H1 (cell line): ENCODE measurements at regions not wholly inside any gene's neighbourhood (a gene's known extent, or its start where the extent isn't known, plus 50 kb on each side); places are given as distances from the start of the nearest gene placed in this dataset.

Experiments used
- CTCF ChIA-PET: fragments of 300-600 bp; sonication (Branson Sonifier 250); formaldehyde crosslinking; loops from one replicate; lab custom pipeline; 2021; ENCODE audit not compliant: partially characterized antibody; lab: Charles Lee
- POLR2A ChIA-PET: fragments of 300-600 bp; sonication (Branson Sonifier 250); formaldehyde crosslinking; loops from one replicate; lab custom pipeline; 2021; ENCODE audit warnings: inconsistent platforms; ENCODE audit not compliant: partially characterized antibody; lab: Charles Lee
- DNase-seq, 2 experiments: peaks; one replicate each; pipeline versions ENCODE4 v3.0.0 to v3.0.0-alpha.2; 2010 to 2022; ENCODE audit warnings: low spot score in 2 of 2, low read depth in 1 of 2, mixed read lengths in 1 of 2
- FAIRE-seq: peaks from 2 replicates; lab custom pipeline; 2011; peaks lifted over from hg19 to GRCh38; lab: Jason Lieb, UNC
- H2AFZ ChIP-seq: 2 replicates; pipeline ENCODE4 v1.8.1; 2012; ENCODE audit warnings: low read length, inconsistent platforms
- H2AK5ac ChIP-seq: 2 replicates; pipeline ENCODE4 v1.6.1; 2013; ENCODE audit warnings: low read depth, low read length
- H2BK120ac ChIP-seq: replicated peaks from 2 replicates; pipeline ENCODE3; 2013; ENCODE audit warnings: low read depth, low read length, inconsistent platforms
- H2BK12ac ChIP-seq: 2 replicates; pipeline ENCODE4 v1.6.1; 2013; ENCODE audit warnings: low read depth, low read length
- H2BK15ac ChIP-seq: 2 replicates; pipeline ENCODE4 v1.6.1; 2013; ENCODE audit warnings: low read length
- H2BK20ac ChIP-seq: 2 replicates; pipeline ENCODE4 v1.6.1; 2013; ENCODE audit warnings: low read length
- H2BK5ac ChIP-seq: 2 replicates; pipeline ENCODE4 v1.6.1; 2013; ENCODE audit warnings: low read depth, low read length
- H3K14ac ChIP-seq: 2 replicates; pipeline ENCODE4 v1.6.1; 2013; ENCODE audit warnings: inconsistent platforms; ENCODE audit not compliant: insufficient read length
- H3K18ac ChIP-seq: 2 replicates; pipeline ENCODE4 v1.6.1; 2013; ENCODE audit warnings: low read length; ENCODE audit errors: extremely low read depth
- H3K23ac ChIP-seq: 2 replicates; pipeline ENCODE4 v1.6.1; 2013; ENCODE audit warnings: inconsistent platforms; ENCODE audit not compliant: insufficient read length
- H3K23me2 ChIP-seq: 2 replicates; pipeline ENCODE4 v1.6.1; 2013; ENCODE audit warnings: low read depth, low read length
- H3K27ac ChIP-seq: 2 replicates; pipeline ENCODE4 v1.6.1; 2011; ENCODE audit warnings: low read depth, low read length, inconsistent platforms
- H3K27me3 ChIP-seq, 4 experiments: replicated peaks in 1 of 4; 1 replicate in 1 of 4; 2 replicates in 3 of 4; pipeline versions ENCODE4 v1.6.1 to v1.8.1; 2011 to 2013; ENCODE audit warnings: low read length in 3 of 4, mild to moderate bottlenecking in 3 of 4, inconsistent platforms in 2 of 4, mixed read lengths in 2 of 4, moderate library complexity in 1 of 4; ENCODE audit not compliant: control insufficient read depth in 3 of 4, insufficient read depth in 3 of 4; ENCODE audit errors: extremely low read depth in 1 of 4
- H3K36me3 ChIP-seq, 4 experiments: 2 replicates each; pipeline versions ENCODE4 v1.6.1 to v1.8.1; 2011 to 2013; ENCODE audit warnings: mild to moderate bottlenecking in 4 of 4, low read length in 3 of 4, moderate library complexity in 2 of 4, control low read depth in 1 of 4, inconsistent platforms in 1 of 4; ENCODE audit not compliant: insufficient read depth in 4 of 4, control insufficient read depth in 2 of 4
- H3K4ac ChIP-seq: replicated peaks from 2 replicates; pipeline ENCODE3; 2013; ENCODE audit warnings: low read length, low read depth, mixed read lengths, inconsistent platforms; ENCODE audit not compliant: insufficient read length
- H3K4me1 ChIP-seq, 4 experiments: replicated peaks in 1 of 4; 1 replicate in 1 of 4; 2 replicates in 3 of 4; pipeline versions ENCODE4 v1.6.1 to v1.8.1; 2011 to 2013; ENCODE audit warnings: low read length in 3 of 4, inconsistent platforms in 2 of 4, mixed read lengths in 1 of 4; ENCODE audit not compliant: insufficient read depth in 4 of 4, control insufficient read depth in 3 of 4
- H3K4me2 ChIP-seq, 2 experiments: 2 replicates each; pipeline versions ENCODE4 v1.6.1 to v1.8.1; 2011 to 2013; ENCODE audit warnings: low read depth in 2 of 2, low read length in 2 of 2, control low read depth in 1 of 2, inconsistent platforms in 1 of 2, mild to moderate bottlenecking in 1 of 2; ENCODE audit not compliant: insufficient read depth in 1 of 2
- H3K4me3 ChIP-seq, 4 experiments: fragments of 200-600, 300-600 bp in 1 of 4; sonication (generic), shearing (Covaris generic), sonication (Bioruptor Twin) in 1 of 4; 2 replicates each; pipeline versions ENCODE4 v1.5.1 to v1.8.1; 2011 to 2016; ENCODE audit warnings: low read length in 4 of 4, low read depth in 3 of 4, control low read depth in 2 of 4, inconsistent platforms in 2 of 4, mild to moderate bottlenecking in 2 of 4, mixed read lengths in 1 of 4, moderate library complexity in 1 of 4; ENCODE audit not compliant: insufficient read depth in 2 of 4; ENCODE audit errors: extremely low read depth in 1 of 4
- H3K56ac ChIP-seq: replicated peaks from 2 replicates; pipeline ENCODE3; 2013; ENCODE audit warnings: low read depth, mild to moderate bottlenecking, mixed read lengths, low read length, inconsistent platforms; ENCODE audit not compliant: insufficient read length
- H3K79me1 ChIP-seq: 2 replicates; pipeline ENCODE4 v1.6.1; 2013; ENCODE audit warnings: low read depth, low read length, control low read depth
- H3K79me2 ChIP-seq, 2 experiments: 2 replicates each; pipeline versions ENCODE4 v1.6.1 to v1.8.1; 2012 to 2013; ENCODE audit warnings: low read length in 2 of 2, mild to moderate bottlenecking in 2 of 2, inconsistent platforms in 1 of 2; ENCODE audit not compliant: insufficient read depth in 2 of 2, control insufficient read depth in 1 of 2
- H3K9ac ChIP-seq, 4 experiments: replicated peaks in 1 of 4; 1 replicate in 1 of 4; 2 replicates in 3 of 4; pipeline versions ENCODE4 v1.6.1 to v1.8.1; 2011 to 2013; ENCODE audit warnings: low read depth in 3 of 4, low read length in 3 of 4, control low read depth in 2 of 4, mild to moderate bottlenecking in 2 of 4, moderate library complexity in 2 of 4, inconsistent platforms in 1 of 4; ENCODE audit errors: extremely low read depth in 1 of 4
- H3K9me3 ChIP-seq, 2 experiments: 2 replicates each; pipeline versions ENCODE4 v1.6.1 to v1.8.1; 2012 to 2013; ENCODE audit warnings: mild to moderate bottlenecking in 2 of 2, moderate library complexity in 2 of 2, control low read depth in 1 of 2, inconsistent platforms in 1 of 2, low read depth in 1 of 2, low read length in 1 of 2, mixed read lengths in 1 of 2; ENCODE audit not compliant: insufficient read depth in 2 of 2
- H4K20me1 ChIP-seq, 2 experiments: replicated peaks in 1 of 2; 2 replicates each; pipeline versions ENCODE3 to v1.8.1; 2011 to 2013; ENCODE audit warnings: inconsistent platforms in 2 of 2, low read length in 2 of 2, mild to moderate bottlenecking in 1 of 2; ENCODE audit not compliant: insufficient read depth in 2 of 2, control insufficient read depth in 1 of 2
- H4K5ac ChIP-seq: 2 replicates; pipeline ENCODE4 v1.6.1; 2013; ENCODE audit warnings: low read length, low read depth, mixed read lengths, inconsistent platforms; ENCODE audit not compliant: insufficient read length
- H4K8ac ChIP-seq: 2 replicates; pipeline ENCODE4 v1.8.0; 2013; ENCODE audit warnings: mild to moderate bottlenecking, moderate library complexity, low read length, inconsistent platforms; ENCODE audit not compliant: insufficient read depth; ENCODE audit errors: extremely low read depth
- H4K91ac ChIP-seq: replicated peaks from 2 replicates; pipeline ENCODE3; 2013; ENCODE audit warnings: low read length, mixed read lengths, inconsistent platforms; ENCODE audit not compliant: insufficient read length
- CHD2 ChIP-seq: IDR thresholded peaks from 2 replicates; pipeline ENCODE4 v1.6.1; 2012; ENCODE audit warnings: low read length, improper control_type of control experiment
- CTBP2 ChIP-seq: IDR thresholded peaks from 2 replicates; pipeline ENCODE4 v1.7.0; 2011; ENCODE audit warnings: borderline replicate concordance, mild to moderate bottlenecking, moderate library complexity, mixed read lengths, low read length; ENCODE audit not compliant: insufficient read depth, insufficient read length
- HDAC6 ChIP-seq: IDR thresholded peaks from one replicate; pipeline ENCODE4 v1.7.1; 2012; ENCODE audit warnings: low read depth, mild to moderate bottlenecking, inconsistent platforms, low read length, moderate library complexity
- RAD21 ChIP-seq, 2 experiments: IDR thresholded peaks in 1 of 2; conservative IDR thresholded peaks in 1 of 2; 2 replicates each; pipeline ENCODE4 v1.6.1; 2011; ENCODE audit warnings: low read depth in 2 of 2, low read length in 2 of 2, improper control_type of control experiment in 1 of 2, inconsistent platforms in 1 of 2, mild to moderate bottlenecking in 1 of 2, moderate library complexity in 1 of 2
- TAF7 ChIP-seq: optimal IDR thresholded peaks from 2 replicates; pipeline ENCODE3; 2011; ENCODE audit warnings: low read depth, mild to moderate bottlenecking, inconsistent platforms, low read length, moderate library complexity, borderline replicate concordance
- ZNF274 ChIP-seq: IDR thresholded peaks from 2 replicates; pipeline ENCODE4 v1.7.0; 2012; ENCODE audit warnings: low read length, borderline replicate concordance; ENCODE audit errors: extremely low read depth
- WGBS, 2 experiments: shearing (Covaris generic) in 1 of 2; methylation state at CpG; one replicate each; pipeline versions ENCODE4 v1.1.6 to v1.1.7; 2013 to 2015; ENCODE audit warnings: low lambda C conversion rate in 2 of 2, mixed read lengths in 2 of 2, inconsistent platforms in 1 of 2, low coverage in 1 of 2, missing lambda C conversion rate in 1 of 2; ENCODE audit not compliant: insufficient replicate concordance in 2 of 2, insufficient coverage in 1 of 2, insufficient read length in 1 of 2; ENCODE audit errors: extremely low coverage in 1 of 2, missing lambda C conversion rate in 1 of 2; 5-methylcytosine and 5-hydroxymethylcytosine counted together
- TF ChIP-seq, protein P1 (sequence below): IDR thresholded peaks from 2 replicates; pipeline ENCODE4 v1.6.1; 2011; ENCODE audit warnings: low read length, improper control_type of control experiment

DNA sequence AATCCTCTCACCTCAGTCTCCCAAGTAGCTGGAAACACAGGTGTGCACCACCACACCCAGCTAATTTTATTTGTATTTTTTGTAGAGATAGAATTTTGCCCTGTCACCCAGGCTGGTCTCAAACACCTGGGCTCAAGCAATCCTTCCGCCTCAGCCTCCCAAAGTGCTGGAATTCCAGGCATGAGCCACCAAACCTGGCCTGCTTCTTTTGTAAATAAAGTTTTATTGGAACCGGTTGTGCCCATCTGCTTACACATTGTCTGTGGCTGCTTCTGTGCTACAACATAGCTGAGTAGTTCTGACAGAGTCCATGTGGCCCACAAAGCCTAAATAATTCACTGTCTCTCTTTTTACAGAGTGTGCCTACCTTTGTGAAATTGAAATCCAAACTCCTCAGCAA, 109.7 kb upstream of the NRSN1 start:
- Histone ChIP-seq H3K79me1 (no peaks in the 10 kb centered on the region), H2BK120ac (no peak overlapping the region), H2BK20ac (no peak overlapping the region), H3K4me2 (no peak overlapping the region), H3K56ac (no peak overlapping the region), H3K4me3 (no peak overlapping the region), H3K27ac (no peak overlapping the region), H3K18ac (no peak overlapping the region), H3K14ac (no peak overlapping the region), H3K79me2 (no peaks in the 10 kb centered on the region), H2AK5ac (no peak overlapping the region), H3K4ac (no peak overlapping the region), H4K5ac (no peak overlapping the region), H4K8ac (no peak overlapping the region), H3K36me3 (no peaks in the 10 kb centered on the region), H3K23me2 (no peaks in the 10 kb centered on the region), H4K20me1 (no peaks in the 10 kb centered on the region), H2BK5ac (no peak overlapping the region), H3K4me1 (no peaks in the 10 kb centered on the region), H2AFZ (peak overlapping the region; percentile 74; the same call in 1 of the 2 replicates), H2BK15ac (no peak overlapping the region), H3K23ac (no peak overlapping the region), H2BK12ac (no peak overlapping the region), H3K27me3 (no peaks in the 10 kb centered on the region), H3K9ac (no peak overlapping the region), H3K9me3 (no peaks in the 10 kb centered on the region), H4K91ac (no peak overlapping the region)
- WGBS, 2 experiments: 64% methylated on average over 2 of the region's 2 CpGs; no CpG with 5 or more reads in 1 of the 2 experiments
- FAIRE-seq: no peak
- TF ChIP-seq CTBP2: no peak
- no peak for TF ChIP-seq RAD21 (IDR thresholded peaks at IDR 0.05 in 1 of 2, conservative IDR thresholded peaks at IDR 0.05 in 1 of 2; ENCODE audit: low read depth in 2 of 2, low read length in 2 of 2)
- TF ChIP-seq ZNF274: no peak
- no peak for TF ChIP-seq HDAC6
- TF ChIP-seq TAF7: no peak
- no peak for TF ChIP-seq CHD2
- TF ChIP-seq, protein P1, sequence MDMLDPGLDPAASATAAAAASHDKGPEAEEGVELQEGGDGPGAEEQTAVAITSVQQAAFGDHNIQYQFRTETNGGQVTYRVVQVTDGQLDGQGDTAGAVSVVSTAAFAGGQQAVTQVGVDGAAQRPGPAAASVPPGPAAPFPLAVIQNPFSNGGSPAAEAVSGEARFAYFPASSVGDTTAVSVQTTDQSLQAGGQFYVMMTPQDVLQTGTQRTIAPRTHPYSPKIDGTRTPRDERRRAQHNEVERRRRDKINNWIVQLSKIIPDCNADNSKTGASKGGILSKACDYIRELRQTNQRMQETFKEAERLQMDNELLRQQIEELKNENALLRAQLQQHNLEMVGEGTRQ: no peak
- CTCF ChIA-PET: no interaction called here
- POLR2A ChIA-PET: no interaction called here
- DNase-seq: no peak
